ENCODE measurements at regions not wholly inside any gene's neighbourhood (a gene's known extent, or its start where the extent isn't known, plus 50 kb on each side); places are given as distances from the start of the nearest gene placed in this dataset.

DNA sequence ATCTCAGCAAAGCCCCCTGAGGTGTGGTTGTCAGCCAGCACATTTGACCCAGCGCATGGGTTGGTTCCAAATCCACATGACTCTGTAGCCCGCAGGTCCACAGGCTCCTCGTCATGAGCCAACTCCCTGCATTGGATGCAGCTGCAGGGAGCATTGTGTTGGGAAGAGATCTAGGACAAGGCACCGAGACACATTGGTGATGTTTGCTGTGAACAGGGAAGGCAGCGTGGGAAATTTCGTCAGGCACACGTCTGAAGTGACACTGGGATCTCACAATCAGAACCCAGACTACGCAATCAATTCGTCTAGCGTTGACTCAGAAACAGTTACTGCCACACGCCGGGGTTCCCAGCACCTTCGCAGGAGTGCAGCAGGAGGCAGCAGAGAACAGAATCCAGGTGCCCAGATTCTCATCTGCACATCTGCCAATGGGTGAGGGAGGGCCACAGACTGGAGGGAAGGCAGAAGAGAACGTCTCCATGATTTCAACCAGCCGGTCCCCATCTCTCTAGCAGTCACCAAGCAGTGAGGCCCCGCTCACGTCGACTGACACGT, 177.0 kb downstream of the TTLL2 start (continued):
- TF ChIP-seq, protein P1, sequence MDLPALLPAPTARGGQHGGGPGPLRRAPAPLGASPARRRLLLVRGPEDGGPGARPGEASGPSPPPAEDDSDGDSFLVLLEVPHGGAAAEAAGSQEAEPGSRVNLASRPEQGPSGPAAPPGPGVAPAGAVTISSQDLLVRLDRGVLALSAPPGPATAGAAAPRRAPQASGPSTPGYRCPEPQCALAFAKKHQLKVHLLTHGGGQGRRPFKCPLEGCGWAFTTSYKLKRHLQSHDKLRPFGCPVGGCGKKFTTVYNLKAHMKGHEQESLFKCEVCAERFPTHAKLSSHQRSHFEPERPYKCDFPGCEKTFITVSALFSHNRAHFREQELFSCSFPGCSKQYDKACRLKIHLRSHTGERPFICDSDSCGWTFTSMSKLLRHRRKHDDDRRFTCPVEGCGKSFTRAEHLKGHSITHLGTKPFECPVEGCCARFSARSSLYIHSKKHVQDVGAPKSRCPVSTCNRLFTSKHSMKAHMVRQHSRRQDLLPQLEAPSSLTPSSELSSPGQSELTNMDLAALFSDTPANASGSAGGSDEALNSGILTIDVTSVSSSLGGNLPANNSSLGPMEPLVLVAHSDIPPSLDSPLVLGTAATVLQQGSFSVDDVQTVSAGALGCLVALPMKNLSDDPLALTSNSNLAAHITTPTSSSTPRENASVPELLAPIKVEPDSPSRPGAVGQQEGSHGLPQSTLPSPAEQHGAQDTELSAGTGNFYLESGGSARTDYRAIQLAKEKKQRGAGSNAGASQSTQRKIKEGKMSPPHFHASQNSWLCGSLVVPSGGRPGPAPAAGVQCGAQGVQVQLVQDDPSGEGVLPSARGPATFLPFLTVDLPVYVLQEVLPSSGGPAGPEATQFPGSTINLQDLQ (CRISPR knock-in tag; IDR thresholded peaks at IDR 0.05) = no peak
- TF ChIP-seq NBN (conservative IDR thresholded peaks at IDR 0.05) (no peak), ZNF17 (CRISPR knock-in tag; IDR thresholded peaks at IDR 0.05) (no peak), ZNF143 (CRISPR knock-in tag; IDR thresholded peaks at IDR 0.05) (no peak), GATA4 (IDR thresholded peaks at IDR 0.05; ENCODE audit: borderline replicate concordance, low read depth) (no peak), SRY (CRISPR knock-in tag; IDR thresholded peaks at IDR 0.05) (0 out of 2 replicates have a peak, but pooled peaks have one; percentile 53), ZNF567 (CRISPR knock-in tag; IDR thresholded peaks at IDR 0.05; ENCODE audit: borderline replicate concordance) (no peak; the same call in 1 of the 2 replicates), SRSF9 (IDR thresholded peaks at IDR 0.05; ENCODE audit: borderline replicate concordance, insufficient read depth, low read depth, low read length, poor library complexity, severe bottlenecking) (no peak), ZNF333 (CRISPR knock-in tag; IDR thresholded peaks at IDR 0.05; ENCODE audit: borderline replicate concordance) (0 out of 2 replicates have a peak, but pooled peaks have one; percentile 71), NR2C2 (CRISPR knock-in tag; IDR thresholded peaks at IDR 0.05; ENCODE audit: borderline replicate concordance) (no peak), ZSCAN30 (CRISPR knock-in tag; IDR thresholded peaks at IDR 0.05) (no peak), ZFYVE20 (CRISPR knock-in tag; IDR thresholded peaks at IDR 0.05; ENCODE audit: borderline replicate concordance, low read depth) (no peak), BRCA1 (CRISPR knock-in tag; IDR thresholded peaks at IDR 0.05) (no peak), ZSCAN22 (CRISPR knock-in tag; IDR thresholded peaks at IDR 0.05) (no peak), STAT5B (CRISPR knock-in tag; IDR thresholded peaks at IDR 0.05) (no peak)
- TF ChIP-seq, protein P2, sequence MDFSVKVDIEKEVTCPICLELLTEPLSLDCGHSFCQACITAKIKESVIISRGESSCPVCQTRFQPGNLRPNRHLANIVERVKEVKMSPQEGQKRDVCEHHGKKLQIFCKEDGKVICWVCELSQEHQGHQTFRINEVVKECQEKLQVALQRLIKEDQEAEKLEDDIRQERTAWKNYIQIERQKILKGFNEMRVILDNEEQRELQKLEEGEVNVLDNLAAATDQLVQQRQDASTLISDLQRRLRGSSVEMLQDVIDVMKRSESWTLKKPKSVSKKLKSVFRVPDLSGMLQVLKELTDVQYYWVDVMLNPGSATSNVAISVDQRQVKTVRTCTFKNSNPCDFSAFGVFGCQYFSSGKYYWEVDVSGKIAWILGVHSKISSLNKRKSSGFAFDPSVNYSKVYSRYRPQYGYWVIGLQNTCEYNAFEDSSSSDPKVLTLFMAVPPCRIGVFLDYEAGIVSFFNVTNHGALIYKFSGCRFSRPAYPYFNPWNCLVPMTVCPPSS (IDR thresholded peaks at IDR 0.05) = no peak
- TF ChIP-seq, protein P3, sequence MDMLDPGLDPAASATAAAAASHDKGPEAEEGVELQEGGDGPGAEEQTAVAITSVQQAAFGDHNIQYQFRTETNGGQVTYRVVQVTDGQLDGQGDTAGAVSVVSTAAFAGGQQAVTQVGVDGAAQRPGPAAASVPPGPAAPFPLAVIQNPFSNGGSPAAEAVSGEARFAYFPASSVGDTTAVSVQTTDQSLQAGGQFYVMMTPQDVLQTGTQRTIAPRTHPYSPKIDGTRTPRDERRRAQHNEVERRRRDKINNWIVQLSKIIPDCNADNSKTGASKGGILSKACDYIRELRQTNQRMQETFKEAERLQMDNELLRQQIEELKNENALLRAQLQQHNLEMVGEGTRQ (IDR thresholded peaks at IDR 0.05; ENCODE audit: low read depth, low read length) = no peak
- TF ChIP-seq, protein P3 (CRISPR knock-in tag; IDR thresholded peaks at IDR 0.05; ENCODE audit: borderline replicate concordance) = no peak
- TF ChIP-seq, protein P4, sequence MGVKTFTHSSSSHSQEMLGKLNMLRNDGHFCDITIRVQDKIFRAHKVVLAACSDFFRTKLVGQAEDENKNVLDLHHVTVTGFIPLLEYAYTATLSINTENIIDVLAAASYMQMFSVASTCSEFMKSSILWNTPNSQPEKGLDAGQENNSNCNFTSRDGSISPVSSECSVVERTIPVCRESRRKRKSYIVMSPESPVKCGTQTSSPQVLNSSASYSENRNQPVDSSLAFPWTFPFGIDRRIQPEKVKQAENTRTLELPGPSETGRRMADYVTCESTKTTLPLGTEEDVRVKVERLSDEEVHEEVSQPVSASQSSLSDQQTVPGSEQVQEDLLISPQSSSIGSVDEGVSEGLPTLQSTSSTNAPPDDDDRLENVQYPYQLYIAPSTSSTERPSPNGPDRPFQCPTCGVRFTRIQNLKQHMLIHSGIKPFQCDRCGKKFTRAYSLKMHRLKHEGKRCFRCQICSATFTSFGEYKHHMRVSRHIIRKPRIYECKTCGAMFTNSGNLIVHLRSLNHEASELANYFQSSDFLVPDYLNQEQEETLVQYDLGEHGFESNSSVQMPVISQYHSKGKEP (CRISPR knock-in tag; IDR thresholded peaks at IDR 0.05) = no peak
- TF ChIP-seq, protein P5, sequence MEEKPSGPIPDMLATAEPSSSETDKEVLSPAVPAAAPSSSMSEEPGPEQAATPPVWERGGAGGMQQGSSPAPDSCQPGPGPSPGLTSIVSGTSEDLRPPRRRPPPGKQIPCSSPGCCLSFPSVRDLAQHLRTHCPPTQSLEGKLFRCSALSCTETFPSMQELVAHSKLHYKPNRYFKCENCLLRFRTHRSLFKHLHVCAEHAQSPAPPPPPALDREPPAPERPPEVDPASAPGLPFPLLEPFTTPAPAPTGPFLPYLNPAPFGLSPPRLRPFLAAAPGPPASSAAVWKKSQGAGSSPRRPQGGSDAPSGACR (CRISPR knock-in tag; IDR thresholded peaks at IDR 0.05) = no peak
- TF ChIP-seq, protein P6, sequence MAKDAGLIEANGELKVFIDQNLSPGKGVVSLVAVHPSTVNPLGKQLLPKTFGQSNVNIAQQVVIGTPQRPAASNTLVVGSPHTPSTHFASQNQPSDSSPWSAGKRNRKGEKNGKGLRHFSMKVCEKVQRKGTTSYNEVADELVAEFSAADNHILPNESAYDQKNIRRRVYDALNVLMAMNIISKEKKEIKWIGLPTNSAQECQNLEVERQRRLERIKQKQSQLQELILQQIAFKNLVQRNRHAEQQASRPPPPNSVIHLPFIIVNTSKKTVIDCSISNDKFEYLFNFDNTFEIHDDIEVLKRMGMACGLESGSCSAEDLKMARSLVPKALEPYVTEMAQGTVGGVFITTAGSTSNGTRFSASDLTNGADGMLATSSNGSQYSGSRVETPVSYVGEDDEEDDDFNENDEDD (CRISPR knock-in tag; IDR thresholded peaks at IDR 0.05; ENCODE audit: borderline replicate concordance) = no peak
